SU-DHL-6 (cell line): ENCODE measurements at regions not wholly inside any gene's neighbourhood (a gene's known extent, or its start where the extent isn't known, plus 50 kb on each side); places are given as distances from the start of the nearest gene placed in this dataset.

Source experiments
- CTCF ChIP-seq: fragments of 200-600 bp; sonication (generic); IDR thresholded peaks from one replicate; pipeline ENCODE4 v1.5.1; 2017; ENCODE audit warnings: antibody characterized with exemption, mild to moderate bottlenecking, low read length, moderate library complexity; ENCODE audit not compliant: insufficient read depth, poor library complexity, severe bottlenecking
- EZH2phosphoT487 ChIP-seq: fragments of 200-600 bp; sonication (generic), shearing (Covaris generic); conservative IDR thresholded peaks from 2 replicates; pipeline ENCODE4 v1.6.1; 2018; ENCODE audit warnings: mild to moderate bottlenecking, antibody characterized with exemption, low read length, moderate library complexity, mixed read lengths

- no peak for TF ChIP-seq CTCF
- no peak for TF ChIP-seq EZH2phosphoT487
Observed at GRCh38 chr7:26937939-26938623, 73.7 kb upstream of the SKAP2 start.
